GM18498 (cell line): ENCODE measurements at regions not wholly inside any gene's neighbourhood (a gene's known extent, or its start where the extent isn't known, plus 50 kb on each side); places are given as distances from the start of the nearest gene placed in this dataset.

Source experiments
- ATAC-seq: cut with Tn5 transposase; IDR thresholded peaks from one replicate; pipeline ENCODE4 v1.9.1; 2021; ENCODE audit warnings: mild to moderate bottlenecking, moderate library complexity; ENCODE audit not compliant: unreplicated experiment

DNA sequence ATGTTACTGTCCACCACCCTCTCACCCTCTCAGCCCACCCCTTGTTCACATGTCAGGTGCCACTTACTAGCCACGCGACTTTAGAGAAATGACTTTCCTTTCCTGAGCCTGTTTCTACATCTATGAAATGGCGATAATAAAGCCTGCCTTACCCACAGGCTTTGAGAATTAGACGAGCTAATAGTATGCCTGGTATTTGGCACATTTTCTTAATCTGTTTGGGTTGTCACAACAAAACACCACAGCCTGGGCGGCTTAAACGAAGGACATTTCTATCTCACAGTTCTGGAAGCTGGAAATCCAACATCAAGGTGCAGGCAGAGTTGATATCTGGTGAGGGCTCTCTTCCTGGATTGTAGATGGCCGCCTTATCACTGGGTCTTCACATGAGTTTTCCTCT, 273.9 kb upstream of the FMN2 start:
- no peak for ATAC-seq

DNA sequence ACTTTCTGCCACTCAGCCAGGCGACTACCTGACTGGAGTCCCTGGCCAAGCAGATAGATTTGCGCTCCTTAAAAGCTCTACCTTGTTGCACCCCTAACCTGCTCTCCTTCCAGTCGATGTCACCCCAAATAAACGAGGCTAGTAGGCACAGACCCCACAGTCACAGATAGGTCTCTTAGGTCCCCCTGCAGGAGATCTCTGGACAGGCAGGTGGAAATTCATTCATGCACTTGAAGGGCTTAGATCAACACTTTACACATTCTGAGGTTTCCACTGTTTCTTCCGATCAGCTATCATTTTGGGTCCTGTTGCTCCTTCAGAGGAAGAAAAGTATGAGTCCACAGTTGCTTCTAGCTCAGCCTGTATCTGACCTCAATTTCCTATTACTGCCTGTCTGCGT, 272.6 kb upstream of the FMN2 start:
- no peak for ATAC-seq

DNA sequence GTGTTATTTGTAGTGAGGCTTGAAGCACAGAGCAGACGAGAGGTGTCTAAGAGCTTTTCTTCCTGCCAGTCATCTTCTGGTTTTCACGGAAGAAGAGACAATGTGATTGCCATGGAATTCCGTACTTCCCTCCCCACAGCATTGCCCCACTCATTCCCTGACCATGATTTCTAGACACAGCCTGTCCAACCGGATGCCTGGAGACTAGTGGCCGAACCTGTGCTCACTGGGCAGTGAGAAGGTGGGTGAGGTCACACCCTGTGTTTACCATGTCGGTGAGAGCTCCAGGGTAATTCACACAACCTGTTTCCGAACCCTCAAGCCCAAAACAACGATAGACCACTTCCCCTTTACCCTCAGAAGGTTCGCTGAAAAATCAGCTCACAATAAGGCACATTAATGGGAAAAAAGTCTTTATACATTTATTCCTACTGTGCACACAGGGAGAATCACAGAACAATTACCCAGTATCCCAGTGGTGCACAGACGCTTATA, 271.9 kb upstream of the FMN2 start:
- ATAC-seq, result no peak

DNA sequence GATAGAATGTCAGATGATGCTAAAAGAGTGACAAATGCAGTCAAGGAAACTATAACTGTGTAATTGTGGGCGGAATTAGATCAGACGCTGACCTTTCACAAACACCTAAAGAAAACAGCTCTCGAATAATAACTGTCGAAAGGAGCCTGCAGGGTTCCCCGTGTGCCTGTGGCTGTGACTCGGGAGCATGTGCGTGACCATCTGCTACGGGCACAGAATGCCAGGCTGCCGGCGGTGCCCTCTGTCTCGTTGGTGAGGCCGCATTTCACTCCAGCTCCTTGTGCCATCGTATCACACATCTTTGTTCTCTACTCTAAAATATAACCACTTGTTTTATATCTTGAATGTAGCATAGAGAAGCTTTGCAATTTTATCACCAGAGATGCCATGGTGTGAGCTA, 267.8 kb upstream of the FMN2 start:
- no peak for ATAC-seq

DNA sequence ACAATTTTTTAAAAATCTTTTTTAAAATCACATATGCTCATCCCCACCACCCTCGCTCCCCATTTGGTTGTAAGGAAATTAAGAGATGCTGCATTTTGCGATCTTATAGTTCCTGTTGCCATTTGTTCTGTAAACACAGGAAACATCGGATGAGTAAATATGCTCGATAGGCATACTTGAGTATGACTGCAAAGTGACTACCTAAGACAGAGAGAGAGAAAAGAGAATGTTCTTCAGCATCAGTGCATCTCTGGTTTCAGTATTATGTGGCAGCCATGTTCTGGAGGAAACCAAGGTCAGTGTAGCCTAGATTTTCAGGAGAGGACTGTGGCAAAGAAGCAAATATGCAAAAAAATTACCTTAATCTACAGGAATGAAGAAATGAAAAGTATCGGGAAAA, 265.5 kb upstream of the FMN2 start:
- no peak for ATAC-seq

DNA sequence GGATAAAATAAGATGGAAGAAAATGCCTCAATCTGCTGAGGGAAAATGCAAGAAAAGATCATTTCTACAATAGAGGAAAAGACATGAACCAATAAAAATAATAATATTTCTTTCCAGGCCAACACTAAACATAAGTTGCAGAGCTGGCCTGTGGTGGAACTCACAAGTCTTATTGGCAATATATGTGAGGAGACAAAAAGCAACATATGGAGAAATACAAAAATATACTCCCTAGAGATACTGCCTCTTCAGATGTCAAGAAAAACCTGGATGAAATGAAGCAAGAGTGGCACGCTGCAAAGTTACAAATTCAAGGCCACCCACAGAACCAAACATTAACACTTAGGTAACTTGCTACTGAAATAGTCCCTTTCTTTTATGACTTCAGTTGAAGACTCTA, 264.9 kb upstream of the FMN2 start:
- no peak for ATAC-seq

DNA sequence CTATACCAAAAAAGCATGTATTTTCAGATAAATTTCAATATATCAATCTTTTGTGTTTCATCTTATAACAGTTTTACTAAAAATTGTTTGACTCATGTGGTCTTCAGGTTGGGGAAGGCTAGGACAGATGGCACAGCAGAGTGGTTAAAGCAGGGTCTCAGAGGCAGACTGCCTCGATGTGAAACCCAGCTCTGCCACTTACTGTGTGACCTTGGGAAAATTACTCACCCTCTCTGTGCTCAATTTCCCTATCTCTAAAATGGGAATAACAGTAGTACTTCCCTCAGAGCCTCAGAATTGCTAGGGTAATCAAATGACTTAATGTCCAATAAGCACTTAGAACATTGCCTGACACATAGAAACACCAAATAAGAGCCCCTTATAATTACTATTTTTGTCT, 262.1 kb upstream of the FMN2 start:
- ATAC-seq, result no peak

DNA sequence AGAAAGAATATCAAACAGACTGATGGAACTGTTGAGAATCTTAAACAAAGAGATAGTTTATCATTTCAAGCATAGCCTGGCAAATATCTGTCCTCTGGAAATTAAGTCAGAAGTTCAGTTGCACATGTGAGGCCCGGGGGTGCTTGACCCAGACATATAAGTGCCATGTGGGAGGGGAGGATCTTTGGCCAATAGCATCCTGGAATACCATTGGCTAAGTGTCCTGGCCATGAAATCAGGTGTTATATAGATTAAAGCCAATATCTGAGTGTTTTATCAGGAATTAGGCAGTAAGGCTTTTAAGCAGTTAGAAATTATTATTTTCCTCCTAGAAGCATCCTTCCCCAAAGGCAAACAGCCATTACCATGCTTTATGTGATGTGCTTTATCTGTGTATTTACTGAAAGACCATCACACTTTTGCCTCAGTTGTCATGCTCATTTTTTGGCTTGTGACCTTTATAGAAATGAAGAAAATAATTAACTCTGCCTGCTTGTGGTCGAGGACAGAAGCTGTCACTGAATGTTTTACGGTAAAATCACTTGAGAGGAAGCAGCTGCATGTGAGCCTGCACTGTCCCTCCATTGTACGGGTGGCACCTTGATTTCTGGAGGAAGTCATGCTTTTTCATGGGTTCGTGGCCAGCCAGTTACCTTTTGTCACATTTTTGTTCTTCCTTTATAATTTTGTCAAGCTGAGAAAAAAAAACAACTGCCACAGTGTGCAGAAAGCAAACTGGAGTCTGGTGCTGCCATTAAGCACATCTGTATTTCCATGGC, 259.9 kb upstream of the FMN2 start:
- no peak for ATAC-seq

DNA sequence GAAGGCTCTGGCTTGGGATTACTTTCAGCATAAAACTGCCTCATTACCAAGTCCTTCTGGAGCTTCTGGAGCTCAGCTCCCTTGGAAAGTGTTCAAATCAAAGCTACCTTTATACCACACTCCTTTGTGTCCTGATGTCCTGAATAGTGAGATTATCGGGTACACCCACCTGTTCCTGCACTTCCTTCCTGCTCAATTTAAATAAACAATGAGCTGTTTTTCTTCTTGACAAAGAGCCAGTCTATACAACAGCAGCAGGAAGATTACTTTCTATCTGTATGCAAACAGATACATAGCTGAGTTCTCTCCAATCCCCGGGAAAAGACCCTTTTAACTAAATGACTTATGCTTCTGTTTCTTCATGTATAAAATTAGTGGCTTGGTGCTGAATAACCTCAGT, 258.0 kb upstream of the FMN2 start:
- ATAC-seq, result no peak

DNA sequence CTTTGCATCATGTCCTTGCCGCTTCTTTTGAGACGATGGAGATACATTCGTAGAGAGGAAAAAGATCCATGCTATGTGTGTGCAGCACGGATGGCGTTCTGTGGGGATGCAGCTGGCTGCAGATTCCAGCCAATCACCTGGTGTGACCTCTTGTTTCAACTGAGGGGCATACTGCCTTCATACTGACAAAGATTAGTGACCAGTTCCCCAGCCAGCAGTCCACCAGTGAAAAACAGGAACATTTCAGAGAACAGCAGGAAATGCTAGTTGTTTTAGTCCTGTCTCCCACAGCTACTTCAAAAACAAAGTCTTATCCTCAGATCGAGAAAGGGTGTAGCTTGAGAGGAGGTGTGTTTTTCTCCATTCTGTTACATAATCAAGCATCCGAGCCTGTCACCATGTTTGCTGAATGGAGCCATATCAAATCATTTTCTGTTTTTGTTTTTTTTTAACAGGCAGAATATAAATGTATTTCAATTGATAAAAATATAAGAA, 255.7 kb upstream of the FMN2 start:
- ATAC-seq, result no peak

DNA sequence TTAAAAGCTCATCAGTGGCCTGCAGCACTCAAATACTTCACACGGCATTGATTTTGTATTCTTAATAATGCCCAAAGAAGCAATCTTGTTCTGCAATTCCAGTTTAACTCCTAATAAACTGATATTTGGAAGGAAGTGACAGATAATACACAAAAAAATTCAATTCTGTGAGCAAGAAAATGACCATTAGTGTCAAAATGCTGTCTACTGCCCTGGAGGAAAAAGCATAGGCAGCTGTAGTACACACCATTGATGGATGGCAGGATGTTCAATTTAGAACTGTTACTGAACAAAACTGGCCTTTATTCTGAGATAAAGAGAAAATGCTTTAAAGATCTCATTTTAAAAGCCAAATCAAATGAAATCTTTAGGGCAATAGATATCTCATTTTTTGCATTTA, 251.3 kb upstream of the FMN2 start:
- ATAC-seq, result no peak

DNA sequence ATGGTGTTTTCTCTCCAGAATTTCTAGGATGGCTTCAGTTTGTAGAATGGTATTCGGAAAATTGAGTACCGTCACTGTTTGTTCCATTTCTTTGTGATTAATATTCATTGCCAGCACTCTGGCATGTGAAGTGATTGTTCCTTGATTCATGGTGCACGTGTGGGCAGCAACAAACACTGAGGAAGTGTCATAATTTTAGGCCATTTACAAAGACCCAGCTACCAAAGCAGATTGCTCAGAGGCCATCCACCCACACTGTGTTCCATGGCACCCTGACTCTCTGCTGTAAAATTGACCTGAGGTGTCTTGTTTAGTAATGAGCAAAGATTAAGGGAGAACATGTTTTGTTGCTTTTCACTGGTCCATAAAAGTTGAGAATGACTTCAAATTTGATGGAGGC, 250.9 kb upstream of the FMN2 start:
- ATAC-seq, result no peak

DNA sequence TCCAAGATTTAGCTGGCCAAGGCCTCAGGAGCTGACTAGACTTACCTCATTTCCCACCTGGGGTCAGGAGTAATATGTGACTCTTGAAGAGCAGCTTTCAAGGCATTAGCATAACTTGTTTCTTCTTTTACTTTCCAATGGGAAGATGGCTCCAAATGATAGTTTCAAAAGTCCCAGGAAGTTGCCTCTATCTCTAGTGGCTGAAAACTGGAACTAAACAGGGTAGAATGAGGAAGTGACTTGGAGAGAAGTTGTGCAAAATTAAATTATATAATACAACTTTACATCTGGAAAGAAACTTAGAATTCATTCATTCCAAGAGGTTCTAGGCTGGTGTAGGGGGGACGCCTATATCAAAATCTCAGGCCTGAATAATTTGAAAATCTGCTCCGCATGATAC, 250.1 kb upstream of the FMN2 start:
- no peak for ATAC-seq

DNA sequence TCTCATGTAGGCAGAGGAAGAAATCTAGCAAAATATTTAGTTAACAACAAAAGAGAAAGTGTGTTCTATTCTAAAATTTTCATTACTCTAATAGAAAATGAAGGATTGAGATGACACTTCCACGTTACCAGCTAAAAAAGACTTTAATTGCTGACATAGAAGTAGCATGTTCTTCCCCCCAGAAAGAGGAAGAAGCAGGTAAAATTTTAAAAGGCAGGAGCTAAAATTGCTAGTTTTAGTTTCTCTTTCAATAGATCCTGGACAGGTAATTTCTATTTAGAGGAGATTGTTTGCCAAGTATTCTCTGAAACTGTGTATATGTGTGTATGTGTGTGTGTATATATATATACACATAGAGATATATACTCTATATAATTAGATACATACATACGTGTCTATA, 248.1 kb upstream of the FMN2 start:
- no peak for ATAC-seq

DNA sequence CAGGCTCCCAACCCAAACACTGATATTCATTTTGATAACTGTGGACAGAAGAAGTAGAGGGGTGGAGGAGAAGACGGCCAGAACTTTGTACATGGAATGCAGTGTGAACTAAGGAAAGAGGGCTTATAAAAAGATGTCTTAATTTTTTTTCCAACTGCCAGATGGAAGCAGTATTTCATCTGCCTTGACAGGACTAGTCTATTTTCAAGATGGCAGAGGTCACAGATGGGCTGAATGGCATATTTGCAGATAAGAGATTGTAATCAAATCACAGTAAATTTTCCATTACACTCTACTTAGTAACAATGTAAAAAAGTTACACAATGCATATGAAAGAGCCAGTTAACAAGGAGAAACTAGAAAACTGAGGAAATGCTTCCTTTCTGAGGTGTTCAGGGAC, 246.8 kb upstream of the FMN2 start:
- no peak for ATAC-seq

DNA sequence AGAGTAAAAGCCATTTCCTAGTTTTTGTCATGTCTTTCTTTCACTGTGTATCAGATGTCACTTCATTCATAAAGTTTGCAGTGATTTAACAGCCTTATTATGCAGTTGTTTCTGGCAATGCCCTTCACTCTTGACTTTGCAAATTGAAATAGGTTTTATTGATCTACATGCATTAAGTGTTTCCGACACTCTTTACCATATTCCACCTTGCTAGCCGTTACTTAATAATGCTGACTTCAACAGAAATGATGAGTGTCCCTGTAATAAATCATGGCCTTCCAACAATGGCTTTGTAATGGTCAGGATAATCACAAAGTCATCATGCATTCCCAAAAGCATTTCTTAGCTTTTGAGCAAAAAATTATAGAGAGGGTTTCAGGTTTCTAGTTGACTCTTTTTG, 236.8 kb upstream of the FMN2 start:
- no peak for ATAC-seq

DNA sequence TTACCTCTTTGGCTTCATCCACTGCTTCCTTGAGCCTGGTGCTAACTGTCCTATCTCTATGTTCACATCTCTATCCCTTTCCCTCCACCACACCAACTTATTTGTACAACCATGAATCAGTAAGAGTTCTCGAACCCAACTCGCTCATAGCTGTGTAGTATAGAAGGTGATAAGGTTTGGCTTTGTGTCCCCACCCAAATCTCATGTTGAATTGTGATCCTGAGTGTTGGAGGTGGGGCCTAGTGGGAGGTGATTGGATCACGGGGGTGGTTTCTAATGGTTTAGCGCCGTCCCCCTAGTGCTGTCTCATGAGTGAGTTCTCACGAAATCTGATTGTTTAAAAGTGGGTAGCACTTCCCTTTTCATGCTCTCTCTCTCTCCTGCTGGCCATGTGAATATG, 235.6 kb upstream of the FMN2 start:
- ATAC-seq, result no peak

DNA sequence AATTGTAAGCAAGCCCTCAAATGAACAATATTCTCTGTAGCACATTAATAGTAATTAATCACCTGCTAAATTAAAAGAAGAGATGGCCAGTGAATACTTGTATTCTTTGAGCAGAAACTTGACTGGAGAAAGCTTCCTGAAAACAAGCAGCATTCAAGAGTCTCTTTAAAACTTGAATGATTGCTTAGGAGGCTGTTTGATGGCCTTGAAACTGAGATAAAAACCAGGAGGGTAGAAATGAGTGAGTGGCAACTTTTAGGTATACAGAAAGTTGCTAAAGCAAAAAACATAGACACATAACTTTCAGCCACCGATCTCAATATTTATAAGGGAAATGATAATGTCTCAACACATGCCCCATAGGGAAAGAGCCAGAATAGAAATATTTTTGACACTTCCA, 234.8 kb upstream of the FMN2 start:
- no peak for ATAC-seq

DNA sequence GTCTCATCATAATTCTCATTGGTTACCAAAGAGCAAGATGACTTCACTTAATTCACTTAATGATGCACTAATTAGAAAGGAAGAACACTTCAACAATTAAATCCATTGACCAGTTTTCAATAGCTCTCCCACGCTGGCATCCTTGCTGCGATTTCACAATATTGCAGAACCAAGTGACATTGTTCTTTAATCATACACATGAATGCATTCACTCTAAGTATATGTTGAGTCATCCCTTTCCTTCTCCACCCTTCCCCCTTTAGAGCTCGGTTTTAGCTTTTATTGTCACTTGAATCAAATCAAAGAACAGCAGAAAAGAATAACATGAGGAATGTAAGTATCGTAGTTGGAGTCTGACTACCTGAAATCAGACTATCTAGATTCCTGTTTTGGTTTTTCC, 233.6 kb upstream of the FMN2 start:
- ATAC-seq, result no peak

DNA sequence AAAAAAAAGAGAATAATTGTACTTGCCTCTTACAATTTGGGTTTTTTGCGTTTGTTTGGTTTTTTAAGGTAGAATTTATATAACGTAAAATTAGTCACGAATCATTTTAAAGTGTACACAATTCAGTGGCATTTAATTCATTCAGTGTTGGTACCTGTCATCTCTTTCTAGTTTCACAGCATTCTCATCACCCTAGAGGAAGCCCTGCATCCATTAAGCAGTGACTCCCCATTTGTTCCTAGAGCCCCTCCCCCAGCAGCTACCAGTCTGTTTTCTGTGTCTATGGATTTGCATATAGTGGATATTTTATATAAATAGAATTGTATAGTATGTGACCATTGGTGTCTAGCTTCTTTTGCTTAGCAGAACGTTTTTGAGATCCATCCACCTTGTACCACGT, 233.2 kb upstream of the FMN2 start:
- no peak for ATAC-seq

DNA sequence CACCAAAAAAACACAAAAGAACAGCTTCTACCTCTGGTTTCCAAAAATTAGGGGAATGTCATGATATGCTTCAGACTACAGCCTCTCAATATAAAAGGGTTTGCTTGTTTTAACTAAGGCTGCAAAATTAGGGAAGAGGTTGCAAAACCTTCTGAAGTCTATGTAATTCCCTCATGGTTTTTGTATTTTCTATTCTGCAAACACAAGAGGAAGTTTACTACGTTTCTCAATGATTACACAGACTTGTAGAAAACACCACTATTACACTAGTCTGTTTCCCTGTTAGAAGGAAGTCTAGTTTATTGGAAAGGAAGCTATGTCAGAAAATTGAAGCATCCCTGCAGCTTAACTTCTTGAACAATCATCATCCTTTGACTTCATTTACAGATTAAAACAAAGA, 229.7 kb upstream of the FMN2 start:
- ATAC-seq, result no peak

DNA sequence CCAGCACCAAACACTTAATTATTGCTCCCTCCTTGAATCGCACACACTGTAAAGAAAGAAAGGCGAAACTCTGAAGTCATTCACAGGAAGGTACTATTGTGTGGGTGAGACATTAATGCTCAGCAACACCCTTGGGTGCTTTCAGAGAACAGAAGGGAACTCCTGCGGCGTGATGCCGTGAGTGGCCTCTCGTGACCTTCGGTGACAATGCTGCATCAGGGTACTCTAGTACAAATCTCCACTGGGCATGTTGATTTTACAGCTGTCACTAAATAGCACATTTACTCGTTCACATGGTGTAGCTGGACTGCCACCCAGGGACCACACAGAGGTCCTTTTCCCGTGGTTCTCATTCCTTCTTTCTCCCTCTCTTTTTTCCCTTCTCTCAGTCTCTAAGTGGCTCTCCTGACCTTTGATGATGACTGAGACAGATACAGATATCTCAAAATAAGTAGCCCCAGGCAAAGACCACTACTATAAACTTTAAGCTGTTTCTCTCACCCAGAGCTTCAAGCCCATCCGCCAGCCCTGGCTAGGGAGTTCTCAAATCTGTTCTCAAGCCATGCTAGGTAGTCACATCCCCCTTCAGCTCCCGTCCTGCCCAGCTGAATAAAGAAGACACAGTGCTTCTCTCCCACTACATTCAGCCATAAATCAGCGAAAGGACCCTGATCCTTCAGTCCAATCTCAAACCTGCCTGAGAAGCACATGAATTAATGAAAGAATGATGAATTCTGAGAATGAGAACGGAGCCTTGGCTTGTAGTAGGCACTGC, 223.4 kb upstream of the FMN2 start:
- no peak for ATAC-seq
